Caco-2 (cell line): ENCODE measurements at regions not wholly inside any gene's neighbourhood (a gene's known extent, or its start where the extent isn't known, plus 50 kb on each side); places are given as distances from the start of the nearest gene placed in this dataset.

Experiments
- BruUV-seq: library from RNA; stranded (reverse); fragments of 400-500 nt; replicated peaks from 2 replicates; lab custom pipeline; 2021; lab: Mats Ljungman, UMichigan
- CTCF ChIA-PET: fragments of 300-600 bp; sonication (Branson Sonifier 250); formaldehyde crosslinking; loops from one replicate; lab custom pipeline; 2022; ENCODE audit warnings: antibody characterized with exemption; lab: Charles Lee
- POLR2A ChIA-PET: fragments of 300-600 bp; sonication (Branson Sonifier 250); formaldehyde crosslinking; loops from one replicate; lab custom pipeline; 2022; ENCODE audit warnings: antibody characterized with exemption; lab: Charles Lee
- DNase-seq, 2 experiments: peaks; one replicate each; pipeline versions ENCODE4 v3.0.0 to v3.0.0-alpha.2; 2020 to 2022
- H3K27me3 ChIP-seq: replicated peaks from 2 replicates; pipeline ENCODE4 v1.6.0; 2011; ENCODE audit warnings: low read length; ENCODE audit not compliant: control insufficient read depth, insufficient read depth
- H3K36me3 ChIP-seq: 2 replicates; pipeline ENCODE4 v1.5.1; 2011; ENCODE audit warnings: low read length; ENCODE audit not compliant: control insufficient read depth, insufficient read depth
- H3K4me1 ChIP-seq: fragments of 250-450 bp; sonication (Bioruptor Pico); 2 replicates; pipeline ENCODE4 v1.5.1; 2020; ENCODE audit warnings: mild to moderate bottlenecking
- H3K4me3 ChIP-seq: 2 replicates; pipeline ENCODE4 v1.5.1; 2011; ENCODE audit warnings: low read depth, mild to moderate bottlenecking, control low read depth, low read length
- H3K9me3 ChIP-seq: fragments of 250-450 bp; sonication (Bioruptor Pico); 2 replicates; pipeline ENCODE4 v1.5.1; 2020; ENCODE audit warnings: mild to moderate bottlenecking, moderate library complexity
- H3K27ac Mint-ChIP-seq: one replicate; pipeline ENCODE4 v1.8.0; 2022; ENCODE audit warnings: mixed read lengths; ENCODE audit not compliant: unreplicated experiment
- H3K27me3 Mint-ChIP-seq: one replicate; pipeline ENCODE4 v1.8.0; 2022; ENCODE audit warnings: mixed read lengths; ENCODE audit not compliant: insufficient read depth, unreplicated experiment
- H3K36me3 Mint-ChIP-seq: one replicate; pipeline ENCODE4 v1.8.0; 2022; ENCODE audit warnings: mild to moderate bottlenecking, mixed read lengths; ENCODE audit not compliant: insufficient read depth, unreplicated experiment
- H3K4me1 Mint-ChIP-seq: one replicate; pipeline ENCODE4 v1.8.0; 2022; ENCODE audit warnings: low read depth, mixed read lengths; ENCODE audit not compliant: unreplicated experiment
- H3K4me3 Mint-ChIP-seq: one replicate; pipeline ENCODE4 v1.8.0; 2022; ENCODE audit warnings: mild to moderate bottlenecking, moderate library complexity, mixed read lengths; ENCODE audit not compliant: unreplicated experiment
- H3K9me3 Mint-ChIP-seq: one replicate; pipeline ENCODE4 v1.8.0; 2022; ENCODE audit warnings: mixed read lengths; ENCODE audit not compliant: unreplicated experiment
- CTCF ChIP-seq, 2 experiments: fragments of 200-600 bp in 1 of 2; IDR thresholded peaks; 1 replicate in 1 of 2; 2 replicates in 1 of 2; pipeline versions ENCODE4 v1.5.1 to v1.8.0; 2011 to 2022; ENCODE audit warnings: antibody characterized with exemption in 1 of 2, control low read depth in 1 of 2, inconsistent platforms in 1 of 2, low read depth in 1 of 2, low read length in 1 of 2, mild to moderate bottlenecking in 1 of 2, moderate library complexity in 1 of 2; ENCODE audit not compliant: insufficient read depth in 1 of 2, severe bottlenecking in 1 of 2, unreplicated experiment in 1 of 2
- intact Hi-C: fragments of 100-400 bp; cut with micrococcal nuclease; formaldehyde crosslinking; loops from one replicate; pipeline ENCODE4 v1.10.0; 2022; ENCODE audit not compliant: unreplicated experiment

DNA sequence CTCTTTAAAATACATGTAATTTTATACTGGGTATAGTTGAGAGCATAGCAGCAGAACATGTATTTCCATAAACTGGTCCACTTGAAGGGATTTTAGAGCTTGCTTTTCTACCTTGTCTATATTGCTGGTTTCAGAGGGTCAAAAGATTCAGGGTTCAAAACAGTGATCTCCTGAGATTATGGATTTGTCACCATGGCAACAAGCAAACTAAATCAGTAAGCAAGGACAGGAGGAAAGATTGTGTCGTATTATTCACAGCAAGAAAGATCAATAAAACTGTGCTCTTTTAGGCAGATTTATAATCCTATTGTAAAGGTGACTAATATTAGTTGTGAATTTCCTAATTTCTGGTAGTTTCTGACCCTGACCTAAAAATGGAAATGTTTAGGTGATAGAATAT lies 496.4 kb downstream of the LMO7 start:
- H3K4me1 ChIP-seq, result no peaks in the 10 kb centered on the region
- H3K9me3 ChIP-seq, result no peaks in the 10 kb centered on the region
- TF ChIP-seq CTCF (IDR thresholded peaks at IDR 0.05; ENCODE audit: insufficient read depth in 1 of 2, low read depth in 1 of 2, low read length in 1 of 2, severe bottlenecking in 1 of 2, unreplicated experiment in 1 of 2), result no peak
- no peak overlapping the region for H3K4me3 ChIP-seq
- Mint-ChIP-seq H3K4me1 (no peaks in the 10 kb centered on the region), H3K36me3 (no peaks in the 10 kb centered on the region), H3K4me3 (no peak overlapping the region), H3K27ac (no peak overlapping the region), H3K27me3 (no peaks in the 10 kb centered on the region), H3K9me3 (peaks cover 16% of the 10 kb centered on the region)
- H3K36me3 ChIP-seq, result no peaks in the 10 kb centered on the region
- no peak for DNase-seq
- BruUV-seq, result no TSS peak
- CTCF ChIA-PET, result no interaction called here
- intact Hi-C loops, result no loop called here
- POLR2A ChIA-PET, result no interaction called here
- H3K27me3 ChIP-seq, result no peaks in the 10 kb centered on the region

DNA sequence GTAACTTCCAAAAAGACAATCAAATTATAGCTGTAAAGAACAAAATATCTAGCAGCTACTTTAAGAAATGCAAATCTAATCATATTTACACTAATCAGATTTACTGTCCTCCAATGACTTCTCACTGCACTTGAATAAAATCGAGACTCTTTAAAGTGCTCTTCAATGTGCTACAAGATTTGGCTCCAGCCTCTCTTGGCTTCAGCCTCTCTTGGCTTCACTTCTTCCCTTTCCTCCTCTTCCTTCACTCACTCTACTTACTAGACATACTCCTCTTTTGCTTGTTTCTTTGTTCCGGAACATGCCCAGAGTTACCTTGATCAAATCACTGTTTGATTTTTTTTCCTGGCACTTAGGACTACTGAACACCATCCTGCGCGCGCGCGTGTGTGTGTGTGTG lies 495.4 kb downstream of the LMO7 start:
- no peaks in the 10 kb centered on the region for H3K4me1 Mint-ChIP-seq
- CTCF ChIA-PET, result no interaction called here
- Histone ChIP-seq H3K36me3 (no peaks in the 10 kb centered on the region), H3K4me3 (no peak overlapping the region), H3K27me3 (no peaks in the 10 kb centered on the region), H3K9me3 (no peaks in the 10 kb centered on the region), H3K4me1 (no peaks in the 10 kb centered on the region)
- peaks cover 16% of the 10 kb centered on the region for H3K9me3 Mint-ChIP-seq
- TF ChIP-seq CTCF (IDR thresholded peaks at IDR 0.05; ENCODE audit: insufficient read depth in 1 of 2, low read depth in 1 of 2, low read length in 1 of 2, severe bottlenecking in 1 of 2, unreplicated experiment in 1 of 2), result no peak
- POLR2A ChIA-PET, result no interaction called here
- no peak overlapping the region for H3K4me3 Mint-ChIP-seq
- no peak overlapping the region for H3K27ac Mint-ChIP-seq
- H3K27me3 Mint-ChIP-seq, result no peaks in the 10 kb centered on the region
- H3K36me3 Mint-ChIP-seq, result no peaks in the 10 kb centered on the region
- DNase-seq, result no peak
- intact Hi-C loops, result no loop called here
- BruUV-seq, result no TSS peak

DNA sequence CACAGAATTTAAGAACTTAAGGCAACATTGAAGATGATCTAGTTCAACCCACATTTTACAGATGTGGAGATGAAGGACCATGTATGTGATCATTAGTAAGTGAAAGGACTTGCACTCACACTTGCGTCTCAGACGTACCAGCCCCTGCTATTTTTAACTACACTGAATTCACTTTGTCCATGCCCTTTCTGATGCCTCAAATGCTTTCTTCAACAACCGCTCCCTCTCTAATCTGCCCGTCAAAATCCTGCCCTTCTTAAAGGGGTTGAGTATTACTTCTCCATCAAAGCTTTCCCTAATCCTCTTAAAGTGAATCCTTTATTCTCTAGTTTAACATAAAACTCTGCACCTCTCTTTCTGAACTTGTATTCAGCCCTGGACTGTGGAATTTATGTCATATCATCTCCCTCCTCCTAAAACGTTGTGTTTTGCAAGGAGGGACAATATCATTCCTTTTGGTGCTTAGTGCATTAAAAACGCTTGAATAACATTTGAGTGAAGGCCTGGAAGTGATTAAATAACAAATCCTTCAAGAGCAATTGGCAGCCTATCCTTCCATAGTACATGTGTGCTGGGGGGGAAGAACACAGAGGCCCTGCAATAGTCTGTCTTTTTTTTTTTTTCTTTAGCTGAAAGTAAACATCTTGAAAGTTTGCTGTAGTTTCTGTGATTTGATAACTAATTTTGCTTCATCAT lies 493.3 kb downstream of the LMO7 start:
- no peak for TF ChIP-seq CTCF (IDR thresholded peaks at IDR 0.05; ENCODE audit: insufficient read depth in 1 of 2, low read depth in 1 of 2, low read length in 1 of 2, severe bottlenecking in 1 of 2, unreplicated experiment in 1 of 2)
- intact Hi-C loops, result no loop called here
- H3K4me3 Mint-ChIP-seq, result no peak overlapping the region
- peaks cover 28% of the 10 kb centered on the region for H3K9me3 Mint-ChIP-seq
- Histone ChIP-seq H3K4me3 (no peak overlapping the region), H3K4me1 (no peaks in the 10 kb centered on the region), H3K27me3 (no peaks in the 10 kb centered on the region), H3K36me3 (no peaks in the 10 kb centered on the region), H3K9me3 (peaks cover under 1% of the 10 kb centered on the region)
- H3K36me3 Mint-ChIP-seq, result no peaks in the 10 kb centered on the region
- no peaks in the 10 kb centered on the region for H3K27me3 Mint-ChIP-seq
- H3K4me1 Mint-ChIP-seq, result no peaks in the 10 kb centered on the region
- BruUV-seq, result no TSS peak
- ChIA-PET CTCF (no interaction called here), POLR2A (no interaction called here)
- no peak for DNase-seq
- no peak overlapping the region for H3K27ac Mint-ChIP-seq
